GM18870 (cell line): ENCODE measurements at regions not wholly inside any gene's neighbourhood (a gene's known extent, or its start where the extent isn't known, plus 50 kb on each side); places are given as distances from the start of the nearest gene placed in this dataset.

ENCODE experiments used
- ATAC-seq: cut with Tn5 transposase; IDR thresholded peaks from one replicate; pipeline ENCODE4 v1.9.1; 2021; ENCODE audit warnings: moderate library complexity; ENCODE audit not compliant: unreplicated experiment

DNA sequence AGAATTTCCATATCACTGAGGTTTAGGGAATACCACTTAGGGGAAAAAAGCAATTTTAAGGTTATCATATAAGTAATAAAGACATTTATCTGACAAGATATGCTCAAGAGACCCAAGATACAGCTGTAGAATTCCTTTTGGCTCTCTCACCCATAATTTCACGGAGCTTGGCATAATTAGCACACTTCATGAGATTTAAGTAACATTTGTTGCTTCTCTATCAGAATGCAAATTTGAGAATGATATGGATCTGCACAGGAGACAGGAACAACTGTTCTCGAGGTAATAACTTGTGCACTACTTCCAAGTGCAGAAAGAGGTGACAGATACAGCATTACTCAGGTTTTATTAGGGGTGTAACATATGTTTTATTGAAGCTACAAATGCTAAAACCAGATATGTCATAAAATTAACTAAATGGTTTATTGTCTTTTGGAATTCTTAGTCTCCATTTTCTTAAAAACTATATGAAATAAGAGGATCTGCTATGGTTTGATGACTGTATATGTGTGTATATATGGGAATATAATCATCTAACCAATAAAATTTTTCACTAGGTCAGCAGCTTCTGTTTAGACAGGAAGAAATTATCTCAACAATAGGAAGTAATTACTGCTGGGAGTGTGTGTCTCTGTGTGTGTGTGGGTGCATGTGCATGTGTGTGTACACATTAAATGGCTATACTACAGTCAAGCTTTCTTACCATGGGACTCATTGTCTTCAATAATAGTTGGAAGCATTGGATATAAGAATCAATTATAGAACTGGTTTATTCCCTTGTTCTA, 401.3 kb downstream of the PCDH17 start:
- ATAC-seq, result no peak

DNA sequence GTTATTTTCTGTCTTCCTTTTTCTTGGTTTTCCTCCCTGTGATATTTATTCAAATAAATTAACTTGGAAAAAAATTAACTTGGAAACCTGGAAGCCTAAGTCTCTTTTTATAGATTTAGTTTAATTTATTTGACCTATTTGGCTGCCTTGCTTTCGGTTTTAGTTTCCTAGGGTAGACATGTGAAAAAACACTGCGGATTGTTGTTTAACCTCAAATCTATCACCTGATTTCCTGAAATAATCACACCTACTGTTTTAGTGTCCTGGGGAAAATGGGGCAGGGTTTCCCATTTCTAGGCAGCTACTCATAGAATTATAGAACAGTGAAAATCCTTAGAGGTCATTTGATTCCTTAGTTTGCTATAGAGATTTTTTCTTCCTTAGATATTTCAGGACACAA, 412.4 kb downstream of the PCDH17 start:
- ATAC-seq, result no peak

DNA sequence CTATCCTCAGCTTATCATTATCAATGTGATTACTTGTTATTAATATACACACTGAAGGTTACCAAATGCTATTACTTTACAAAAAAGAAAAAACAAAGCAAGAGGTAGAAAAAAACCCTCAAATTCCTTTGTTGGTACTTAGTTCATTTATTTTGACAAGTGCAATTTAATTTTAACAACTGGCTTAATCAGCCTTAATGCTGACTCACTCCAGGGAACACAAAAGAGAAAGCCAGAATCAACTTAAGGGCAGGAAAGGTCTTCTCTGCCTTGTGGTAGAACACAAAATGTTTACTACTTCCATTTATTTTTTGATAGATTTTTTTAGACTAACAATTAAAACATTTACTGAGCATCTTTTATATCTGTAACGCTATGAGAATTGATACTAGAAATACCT, 417.1 kb downstream of the PCDH17 start:
- ATAC-seq, result no peak

DNA sequence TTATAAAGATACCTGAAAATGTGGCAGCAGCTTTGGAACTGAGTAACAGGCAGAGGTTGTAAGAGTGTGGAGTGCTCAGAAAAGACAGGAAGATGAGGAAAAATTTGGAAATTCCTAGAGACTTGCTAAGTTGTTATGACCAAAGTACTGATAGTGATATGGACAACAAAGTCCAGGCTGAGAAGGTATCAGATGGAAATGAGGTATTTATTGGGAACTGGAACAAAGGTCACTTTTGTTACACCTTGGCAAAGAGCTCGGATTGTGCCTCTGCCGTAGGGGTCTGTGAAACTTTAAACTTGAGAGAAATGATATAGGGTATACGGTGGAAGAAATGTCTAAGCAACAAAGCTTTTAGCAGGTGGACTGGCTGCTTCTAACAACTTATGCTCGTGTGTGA, 419.9 kb downstream of the PCDH17 start:
- no peak for ATAC-seq

DNA sequence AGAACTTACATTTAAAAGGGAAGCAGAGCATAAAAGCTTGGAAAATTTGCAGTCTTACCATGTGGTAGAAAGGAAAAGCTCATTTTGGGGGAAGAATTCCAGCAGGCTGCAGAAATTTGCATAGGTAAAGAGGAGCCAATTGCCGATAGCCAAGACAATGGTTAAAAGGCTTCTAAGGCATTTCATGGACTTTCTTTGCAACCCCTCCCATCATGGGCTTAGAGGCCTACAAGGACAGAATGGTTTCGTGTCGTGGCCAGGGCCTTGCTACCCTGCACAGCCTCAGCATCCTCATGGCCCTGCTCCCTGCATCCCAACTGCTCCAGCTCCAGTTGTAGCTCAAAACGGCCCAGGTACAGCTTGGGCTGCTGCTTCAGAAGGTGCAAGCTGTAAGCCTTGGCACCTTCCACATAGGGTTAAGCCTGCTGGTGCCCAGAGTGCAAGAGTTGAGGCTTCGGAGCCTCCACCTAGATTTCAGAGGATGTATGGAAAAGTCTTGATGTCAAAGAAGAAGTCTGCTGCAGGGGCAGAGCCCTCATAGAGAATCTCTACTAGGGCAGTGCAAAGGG, 420.3 kb downstream of the PCDH17 start:
- no peak for ATAC-seq

DNA sequence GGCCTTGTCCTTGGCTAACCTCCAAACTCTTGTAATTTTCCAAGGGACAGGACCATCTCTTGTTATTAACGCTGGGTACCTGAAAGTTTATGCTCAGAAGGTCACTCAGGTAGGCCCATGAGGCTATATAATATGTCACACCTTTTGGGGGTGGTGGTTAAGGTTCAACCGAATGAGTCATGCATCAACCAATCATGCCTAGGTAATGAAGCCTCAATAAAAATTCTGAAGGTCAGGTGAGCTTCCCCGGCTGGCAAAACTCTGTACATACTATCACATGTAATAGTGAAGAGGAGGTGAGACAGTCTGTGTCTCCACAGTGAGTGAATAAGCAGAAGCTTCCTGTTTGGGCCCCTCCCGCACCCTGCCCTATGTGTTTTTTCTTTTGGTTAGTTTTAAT, 424.9 kb downstream of the PCDH17 start:
- no peak for ATAC-seq

DNA sequence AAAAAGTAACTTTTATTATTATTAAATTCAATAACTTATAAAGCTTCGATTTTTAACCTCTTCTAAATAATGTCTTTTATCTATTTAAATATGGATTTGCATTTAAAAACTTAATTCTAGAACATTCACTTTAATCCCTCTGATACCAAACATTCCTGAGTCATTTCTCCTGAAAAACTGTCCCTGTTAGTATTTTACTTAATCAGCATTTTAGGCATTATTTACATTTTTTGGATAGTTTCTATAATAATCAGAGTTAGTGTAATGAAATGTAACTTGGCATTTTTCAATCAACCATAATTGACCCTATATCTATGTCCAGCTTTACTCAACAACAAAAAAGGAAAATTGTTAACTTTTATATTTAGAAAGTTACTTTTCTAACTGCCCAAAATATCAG, 428.1 kb downstream of the PCDH17 start:
- no peak for ATAC-seq

DNA sequence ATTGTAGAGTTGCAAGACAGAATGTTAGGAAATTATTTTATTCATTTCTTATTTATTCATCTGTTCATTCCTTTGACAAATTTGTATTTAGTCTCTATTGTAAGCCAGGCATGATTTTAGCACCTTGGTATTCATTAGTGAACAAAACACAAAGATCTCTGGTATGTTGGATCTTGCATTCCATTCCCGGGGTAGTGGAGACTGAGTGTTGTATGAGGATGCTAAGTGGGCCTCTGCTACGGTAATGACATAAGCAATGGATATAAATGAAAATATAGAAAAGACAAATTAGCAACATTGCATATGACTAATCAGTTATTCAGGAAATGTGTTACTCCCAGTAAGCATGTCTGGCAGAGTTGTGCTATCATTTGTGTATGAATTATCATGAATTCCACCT, 449.3 kb downstream of the PCDH17 start:
- no peak for ATAC-seq

DNA sequence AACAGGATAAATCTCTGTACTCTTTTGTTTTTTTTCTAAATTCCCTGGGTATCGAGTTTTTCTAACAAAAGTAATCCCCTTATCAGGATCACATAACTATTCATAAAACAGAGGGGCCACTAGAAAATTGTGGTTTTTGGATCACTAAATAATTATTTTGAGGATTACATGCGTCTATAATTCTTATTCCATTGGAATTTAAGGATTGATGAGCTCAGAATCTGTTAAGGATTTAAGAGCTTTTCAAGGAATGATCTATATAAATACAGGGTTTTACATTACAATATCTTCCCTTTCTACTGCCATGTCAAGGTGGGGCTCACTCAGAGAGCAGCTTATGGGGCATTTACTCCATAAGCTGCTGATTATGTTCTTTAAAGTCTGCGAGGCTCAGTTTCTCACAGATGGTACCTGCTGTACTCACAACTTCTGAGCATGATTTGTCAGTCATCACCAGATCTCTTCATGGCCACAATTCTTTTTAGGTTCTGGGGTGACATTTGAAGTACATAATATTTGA, 449.8 kb downstream of the PCDH17 start:
- ATAC-seq, result no peak

DNA sequence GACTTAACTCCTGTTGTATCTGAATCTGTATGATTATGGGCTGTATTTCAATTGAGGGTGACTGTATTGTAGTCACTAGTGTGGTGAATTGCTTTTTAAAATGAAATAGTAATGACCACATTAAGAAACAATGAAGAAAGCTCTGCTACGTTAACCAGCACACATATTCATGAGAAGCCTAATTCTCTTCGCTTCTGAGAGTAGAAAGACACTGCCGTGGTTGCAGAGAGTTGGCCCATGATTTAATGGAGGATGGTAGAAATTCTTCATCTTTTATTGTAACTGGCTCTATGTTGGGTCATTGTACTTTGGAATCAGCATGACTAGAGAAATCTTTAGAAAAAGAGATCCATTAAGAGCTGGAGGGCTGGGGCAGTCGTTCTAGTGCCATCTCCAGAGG, 451.5 kb downstream of the PCDH17 start:
- ATAC-seq, result no peak

DNA sequence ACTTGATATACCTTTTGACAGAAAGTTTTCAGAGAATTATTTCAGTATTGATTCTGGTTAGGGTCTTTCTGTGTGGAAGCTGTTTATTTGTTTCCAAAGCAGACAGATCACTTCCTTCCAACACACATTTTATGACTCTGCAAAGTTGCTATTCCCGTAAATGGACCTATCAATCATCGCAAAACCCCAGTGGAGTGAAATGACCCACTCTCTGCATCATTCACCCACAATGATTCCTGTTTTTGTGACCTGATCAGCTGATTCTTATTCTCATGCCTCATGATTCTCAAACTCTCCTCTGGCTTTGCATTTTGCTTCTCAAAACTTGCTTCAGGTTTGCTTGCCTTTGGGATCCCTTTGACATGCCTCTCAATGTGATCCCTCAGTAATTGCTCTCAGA, 453.7 kb downstream of the PCDH17 start:
- no peak for ATAC-seq

DNA sequence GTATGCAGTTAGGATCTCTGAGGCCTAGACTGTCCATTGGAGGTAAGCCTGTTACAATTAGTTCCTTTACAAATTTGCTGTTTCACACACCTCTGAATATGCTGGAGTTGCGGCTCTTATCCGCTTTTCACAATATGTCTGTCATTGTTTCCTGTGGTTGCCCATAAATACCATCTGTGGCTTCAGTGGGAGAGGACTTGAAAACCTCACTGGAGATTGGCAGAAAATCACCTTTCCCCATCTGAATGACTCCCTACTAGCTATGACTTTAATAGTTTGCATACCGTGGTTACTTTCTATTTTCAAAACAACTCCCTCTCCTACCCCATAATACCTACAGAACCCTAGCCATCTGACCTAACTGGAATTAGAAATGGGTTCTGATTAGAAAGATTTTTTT, 454.3 kb downstream of the PCDH17 start:
- ATAC-seq, result no peak

DNA sequence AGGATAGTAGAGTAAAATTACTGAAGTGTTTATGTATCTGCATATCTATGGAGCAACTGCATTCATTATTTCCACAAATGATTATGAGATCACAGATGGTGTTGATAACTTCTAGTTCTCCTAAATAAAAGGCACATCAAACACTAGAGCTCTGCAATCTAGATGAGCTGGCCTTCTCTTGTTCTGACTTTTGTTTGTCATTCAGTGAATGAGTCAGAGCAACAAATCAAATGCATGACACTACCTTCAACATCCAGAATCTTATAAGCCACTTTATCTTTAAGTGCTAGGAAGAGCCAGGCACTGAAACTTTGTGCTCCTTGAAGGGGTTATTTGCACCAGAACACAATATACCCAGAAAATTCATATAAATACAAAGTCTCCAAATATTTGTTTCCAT, 456.0 kb downstream of the PCDH17 start:
- no peak for ATAC-seq

DNA sequence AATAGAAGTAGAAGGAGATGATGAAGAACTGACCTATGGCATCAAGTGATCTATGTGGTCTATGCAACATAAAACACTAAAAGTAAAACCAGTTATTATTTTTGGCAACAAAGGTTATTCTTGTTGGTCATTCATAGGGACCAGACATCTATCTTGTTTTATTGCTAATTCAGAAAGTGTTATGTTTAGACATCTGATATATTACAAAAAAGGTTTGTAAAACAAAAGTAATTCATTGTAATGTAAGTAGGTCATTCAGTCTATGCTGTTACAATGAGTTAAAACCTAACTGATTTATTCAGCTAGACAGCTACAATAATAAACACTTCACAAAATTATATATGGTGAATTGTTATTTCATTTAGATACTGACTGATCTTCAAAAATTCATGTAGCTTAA, 461.9 kb downstream of the PCDH17 start:
- no peak for ATAC-seq

DNA sequence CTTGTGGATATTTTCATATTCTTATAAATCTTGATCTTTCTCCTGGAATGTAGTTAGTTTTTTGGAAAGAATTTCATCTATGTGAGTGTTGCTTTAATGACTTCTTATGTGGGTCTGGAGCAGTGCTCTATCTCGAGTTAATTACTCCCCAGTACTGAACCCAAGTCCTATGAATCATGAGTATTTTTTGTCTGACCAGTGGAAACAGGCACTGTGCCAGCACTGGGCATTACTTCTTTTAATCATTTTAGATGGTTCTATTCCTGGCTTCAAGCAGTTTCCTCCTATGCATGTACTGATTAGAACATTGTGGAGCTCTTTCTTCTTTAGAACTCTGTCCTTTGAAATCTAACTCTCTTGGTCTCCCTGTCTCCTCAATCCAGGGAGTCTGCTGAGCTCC, 466.3 kb downstream of the PCDH17 start:
- ATAC-seq, result no peak

DNA sequence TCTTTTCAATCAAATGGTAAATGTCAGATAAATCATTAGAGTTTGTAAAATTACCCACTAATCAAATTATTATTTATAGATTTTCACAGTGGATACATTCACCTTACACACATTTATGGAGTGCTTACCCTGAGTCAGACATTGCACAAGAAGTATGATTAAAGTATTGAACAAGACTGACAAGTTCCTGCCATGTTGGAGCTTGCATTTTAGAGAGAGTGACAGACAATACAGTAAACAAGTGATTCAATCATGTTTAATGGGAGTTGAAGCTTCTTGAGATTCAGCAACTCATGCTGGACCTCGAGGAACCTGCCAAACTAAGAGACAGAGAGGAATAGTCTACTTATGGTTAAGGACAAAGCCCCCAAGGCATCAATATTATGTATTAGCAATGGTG, 487.8 kb downstream of the PCDH17 start:
- no peak for ATAC-seq

DNA sequence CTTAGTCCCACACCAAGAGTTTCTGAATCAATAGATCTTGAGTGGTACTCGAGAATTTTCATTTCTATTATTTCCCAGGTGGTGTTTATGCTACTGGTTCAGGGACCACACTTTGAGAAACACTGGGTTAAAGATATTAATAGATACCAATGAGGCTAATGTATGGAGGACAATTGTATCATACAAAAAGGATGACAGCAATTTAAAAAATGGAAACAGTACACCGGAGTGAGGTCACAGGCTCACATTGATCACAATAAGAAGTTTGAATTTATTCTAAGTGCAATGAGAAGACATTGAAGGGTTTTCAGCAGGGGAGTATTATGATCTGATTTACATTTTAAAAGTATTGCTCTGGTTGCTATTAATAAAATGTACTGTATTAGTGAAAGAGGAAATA, 488.3 kb downstream of the PCDH17 start:
- ATAC-seq, result no peak

DNA sequence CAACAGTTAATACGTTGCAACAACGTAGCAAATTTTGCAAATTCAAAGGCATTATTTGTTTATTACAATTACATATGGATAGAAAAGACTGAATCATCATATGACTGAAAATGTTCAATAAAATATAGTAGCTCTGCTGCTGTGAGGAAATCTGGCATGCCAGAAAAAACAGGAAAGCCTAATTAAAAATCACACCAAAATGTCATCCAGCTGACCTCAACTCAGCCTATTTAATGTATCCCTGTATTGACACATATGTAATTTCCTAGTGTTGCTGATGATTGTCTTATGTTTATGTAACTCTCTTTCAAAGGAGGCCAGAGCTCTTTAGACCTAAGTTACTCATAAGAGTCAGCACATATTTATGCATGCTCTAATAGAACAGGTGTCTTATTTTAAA, 495.0 kb downstream of the PCDH17 start:
- no peak for ATAC-seq

DNA sequence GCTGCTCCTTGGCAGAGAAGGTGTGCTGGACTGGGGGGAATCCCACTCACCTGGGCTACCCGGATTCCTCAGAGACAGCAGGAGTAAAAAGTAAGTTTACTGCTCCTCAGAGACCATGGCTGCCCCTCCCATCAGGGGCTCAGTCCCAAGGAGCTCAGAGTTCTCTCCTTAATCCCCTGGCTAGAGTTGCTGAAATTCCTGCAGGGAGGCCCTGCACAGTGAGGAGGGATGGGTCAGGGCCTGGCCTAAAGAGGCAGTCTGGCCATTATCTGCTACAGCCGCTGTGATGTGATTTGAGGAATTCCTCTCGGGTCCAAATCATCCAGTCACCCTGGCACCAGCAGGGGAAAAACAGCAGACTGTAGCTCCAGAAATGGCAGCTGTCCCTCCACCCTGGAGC, 502.5 kb downstream of the PCDH17 start:
- ATAC-seq, result no peak

DNA sequence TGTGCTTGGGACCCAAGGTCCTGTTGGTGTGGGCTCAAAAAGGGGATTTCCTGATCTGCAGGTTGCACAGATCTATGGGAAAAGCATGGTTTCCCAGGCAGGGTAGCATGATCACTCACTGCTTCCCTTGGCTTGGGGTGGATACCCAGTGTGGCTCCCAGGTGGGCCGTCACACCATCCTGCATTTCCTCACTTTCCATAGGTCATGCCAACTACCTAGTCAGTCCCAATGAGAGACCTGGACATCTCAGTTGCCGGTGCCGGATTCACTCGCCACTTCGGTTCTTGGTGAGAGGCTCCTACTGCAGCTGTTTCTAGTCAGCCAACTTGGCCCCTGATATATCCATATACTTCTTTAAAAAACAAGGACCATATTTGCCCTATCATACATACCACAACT, 503.0 kb downstream of the PCDH17 start:
- no peak for ATAC-seq

DNA sequence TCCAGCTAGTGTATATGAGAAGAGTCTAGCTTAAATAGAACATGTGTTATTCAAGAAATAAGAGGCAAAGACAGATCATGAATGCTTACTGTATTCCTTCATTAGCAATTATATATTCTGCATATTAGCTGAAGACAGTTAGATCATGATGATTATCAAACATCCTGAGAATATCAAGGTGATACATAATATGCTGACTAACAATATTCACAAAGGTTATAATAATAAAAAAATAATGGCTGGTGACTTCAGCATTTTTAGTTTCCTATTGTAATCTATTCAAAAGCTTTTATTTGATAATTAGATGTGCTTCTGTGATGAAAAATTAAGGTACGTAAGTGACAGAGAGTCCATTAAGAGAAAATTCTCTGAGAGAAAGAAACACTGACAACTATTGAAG, 511.4 kb downstream of the PCDH17 start:
- ATAC-seq, result no peak

DNA sequence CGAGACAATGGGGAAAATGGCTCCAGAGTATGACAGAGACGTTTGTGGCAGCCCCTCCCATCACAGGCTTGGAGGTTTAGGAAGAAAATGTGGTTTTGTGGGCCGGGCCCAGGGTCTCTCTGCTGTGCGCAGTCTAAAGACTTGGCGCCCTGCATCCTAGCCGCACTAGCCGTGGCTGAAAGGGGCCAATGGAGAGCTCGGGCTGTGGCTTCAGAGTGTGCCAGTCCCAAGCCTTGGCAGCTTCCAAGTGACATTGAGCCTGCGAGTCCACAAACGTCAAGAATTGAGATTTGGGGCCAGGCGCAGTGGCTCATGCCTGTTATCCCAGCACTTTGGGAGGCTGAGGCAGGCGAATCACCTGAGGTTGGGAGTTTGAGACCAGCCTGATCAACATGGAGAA, 513.1 kb downstream of the PCDH17 start:
- ATAC-seq, result no peak

DNA sequence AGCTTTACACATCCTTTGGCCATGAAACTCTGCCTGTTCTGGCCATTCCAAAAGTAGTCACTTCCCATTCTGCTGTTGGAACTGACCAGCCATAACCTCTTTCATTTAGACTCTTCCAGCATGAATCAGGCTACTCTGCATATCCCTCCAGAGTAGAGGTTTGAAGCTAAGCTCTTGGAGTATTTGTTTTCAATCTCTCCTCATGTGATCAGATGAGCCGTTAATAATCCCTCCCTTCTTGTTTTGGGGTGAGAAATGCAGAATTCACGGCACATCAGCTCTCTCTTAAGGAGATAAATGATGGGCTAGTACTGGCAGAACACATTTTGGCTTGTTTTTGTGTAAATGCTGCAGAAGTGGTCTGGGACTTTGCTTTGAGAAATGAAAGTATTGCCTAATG, 519.9 kb downstream of the PCDH17 start:
- no peak for ATAC-seq
